GM23338 (cell line): ENCODE measurements at regions not wholly inside any gene's neighbourhood (a gene's known extent, or its start where the extent isn't known, plus 50 kb on each side); places are given as distances from the start of the nearest gene placed in this dataset.

ENCODE experiments used
- ATAC-seq: fragments of 200-7000 bp; cut with Tn5 transposase; 3 replicates; pipeline ENCODE4 v1.9.1; 2020
- DNase-seq: peaks from one replicate; pipeline ENCODE4 v3.0.0-alpha.2; 2015; ENCODE audit warnings: low spot score
- H2AFZ ChIP-seq: fragments of 200-600 bp; sonication (generic); 2 replicates; pipeline ENCODE4 v1.8.0; 2016; ENCODE audit warnings: antibody characterized with exemption, mild to moderate bottlenecking, moderate library complexity
- H3F3A ChIP-seq: fragments of 200-600 bp; sonication (generic); replicated peaks from 2 replicates; pipeline ENCODE4 v1.8.0; 2017; ENCODE audit warnings: antibody characterized with exemption, mixed run types, low read depth
- H3K27ac ChIP-seq: fragments of 200-600 bp; sonication (generic); 2 replicates; pipeline ENCODE4 v1.6.1; 2016; ENCODE audit warnings: low read depth
- H3K27me3 ChIP-seq: fragments of 200-600 bp; sonication (generic); 2 replicates; pipeline ENCODE4 v1.8.0; 2016; ENCODE audit warnings: mild to moderate bottlenecking, mixed run types, moderate library complexity; ENCODE audit not compliant: insufficient read depth
- H3K36me3 ChIP-seq: fragments of 200-600 bp; sonication (generic); 2 replicates; pipeline ENCODE4 v1.8.0; 2016; ENCODE audit warnings: mild to moderate bottlenecking; ENCODE audit not compliant: insufficient read depth
- H3K4me1 ChIP-seq: fragments of 200-600 bp; sonication (generic); 2 replicates; pipeline ENCODE4 v1.8.0; 2016; ENCODE audit warnings: mild to moderate bottlenecking, moderate library complexity; ENCODE audit not compliant: insufficient read depth
- H3K4me2 ChIP-seq: fragments of 200-600 bp; sonication (generic); 2 replicates; pipeline ENCODE4 v1.7.1; 2017; ENCODE audit warnings: mixed run types
- H3K4me3 ChIP-seq: fragments of 200-600 bp; sonication (generic); 2 replicates; pipeline ENCODE4 v1.6.1; 2016; ENCODE audit warnings: mixed run types
- H3K79me2 ChIP-seq: fragments of 200-600 bp; sonication (generic); replicated peaks from 2 replicates; pipeline ENCODE4 v1.8.0; 2017; ENCODE audit warnings: mild to moderate bottlenecking; ENCODE audit not compliant: insufficient read depth
- H3K9me2 ChIP-seq: fragments of 200-600 bp; sonication (generic); 2 replicates; pipeline ENCODE4 v1.8.0; 2017; ENCODE audit not compliant: insufficient read depth
- H4K20me1 ChIP-seq: fragments of 200-600 bp; sonication (generic); replicated peaks from 2 replicates; pipeline ENCODE4 v1.8.0; 2017; ENCODE audit warnings: mild to moderate bottlenecking; ENCODE audit not compliant: insufficient read depth
- H3K27ac Mint-ChIP-seq: 2 replicates; pipeline ENCODE4 v1.8.0; 2020; ENCODE audit warnings: inconsistent platforms, mild to moderate bottlenecking, moderate library complexity, mixed read lengths
- H3K27me3 Mint-ChIP-seq: 3 replicates; pipeline ENCODE4 v1.8.0; 2022; ENCODE audit warnings: low read depth, mild to moderate bottlenecking, moderate library complexity, mixed read lengths, inconsistent platforms; ENCODE audit not compliant: insufficient read depth, poor library complexity
- H3K36me3 Mint-ChIP-seq: 3 replicates; pipeline ENCODE4 v1.8.0; 2021; ENCODE audit warnings: low read depth, mild to moderate bottlenecking, inconsistent platforms, moderate library complexity, mixed read lengths
- H3K4me1 Mint-ChIP-seq: 3 replicates; pipeline ENCODE4 v1.8.0; 2020; ENCODE audit warnings: mild to moderate bottlenecking, inconsistent platforms, mixed read lengths
- H3K4me3 Mint-ChIP-seq: 3 replicates; pipeline ENCODE4 v1.8.0; 2021; ENCODE audit warnings: moderate library complexity, mild to moderate bottlenecking, inconsistent platforms, mixed read lengths
- H3K9me3 Mint-ChIP-seq: 3 replicates; pipeline ENCODE4 v1.8.0; 2020; ENCODE audit warnings: moderate library complexity, mild to moderate bottlenecking, inconsistent platforms, mixed read lengths
- CREB1 ChIP-seq: fragments of 250-450 bp; sonication (Bioruptor Pico); IDR thresholded peaks from 2 replicates; pipeline ENCODE4 v1.5.0; 2020; ENCODE audit warnings: low read depth, mild to moderate bottlenecking, moderate library complexity
- CTCF ChIP-seq, 2 experiments: fragments of 200-600 bp in 1 of 2; sonication (generic) in 1 of 2; conservative IDR thresholded peaks; 2 replicates each; pipeline versions ENCODE4 v1.5.1 to v1.6.1; 2016 to 2017; ENCODE audit warnings: antibody characterized with exemption in 2 of 2, low read depth in 2 of 2, mild to moderate bottlenecking in 2 of 2, moderate library complexity in 1 of 2
- ETS1 ChIP-seq: IDR thresholded peaks from 2 replicates; pipeline ENCODE4 v1.6.1; 2016; ENCODE audit warnings: antibody characterized with exemption
- EZH2 ChIP-seq: fragments of 200-600 bp; sonication (generic); IDR thresholded peaks from one replicate; pipeline ENCODE4 v1.8.0; 2017; ENCODE audit warnings: antibody characterized with exemption, mild to moderate bottlenecking, low read depth; ENCODE audit not compliant: unreplicated experiment
- EZH2phosphoT487 ChIP-seq: fragments of 200-600 bp; sonication (generic); IDR thresholded peaks from one replicate; pipeline ENCODE4 v1.8.1; 2018; ENCODE audit warnings: antibody characterized with exemption; ENCODE audit not compliant: unreplicated experiment
- JUNB ChIP-seq: IDR thresholded peaks from one replicate; pipeline ENCODE4 v1.6.1; 2016; ENCODE audit warnings: antibody characterized with exemption; ENCODE audit not compliant: unreplicated experiment
- NANOG ChIP-seq: IDR thresholded peaks from 2 replicates; pipeline ENCODE4 v1.6.1; 2016; ENCODE audit warnings: antibody characterized with exemption, borderline replicate concordance
- POLR2AphosphoS5 ChIP-seq: IDR thresholded peaks from 2 replicates; pipeline ENCODE4 v1.6.1; 2016; ENCODE audit warnings: antibody characterized with exemption, low read depth
- REST ChIP-seq: IDR thresholded peaks from one replicate; pipeline ENCODE4 v1.6.1; 2018; ENCODE audit warnings: antibody characterized with exemption; ENCODE audit not compliant: unreplicated experiment
- STAT1 ChIP-seq: IDR thresholded peaks from one replicate; pipeline ENCODE4 v1.6.1; 2016; ENCODE audit warnings: antibody characterized with exemption; ENCODE audit not compliant: unreplicated experiment
- ZNF114 ChIP-seq: fragments of 250-450 bp; sonication (Bioruptor Pico); IDR thresholded peaks from 2 replicates; pipeline ENCODE4 v1.5.0; 2020; ENCODE audit warnings: mild to moderate bottlenecking, moderate library complexity
- ZNF331 ChIP-seq: fragments of 250-450 bp; sonication (Bioruptor Pico); IDR thresholded peaks from 2 replicates; pipeline ENCODE4 v1.5.0; 2020; ENCODE audit warnings: low read depth, mild to moderate bottlenecking, moderate library complexity

- TF ChIP-seq CTCF (conservative IDR thresholded peaks at IDR 0.05; ENCODE audit: low read depth in 2 of 2) (no peak), ZNF114 (CRISPR knock-in tag) (no peak), EZH2phosphoT487 (no peak), POLR2AphosphoS5 (no peak), ZNF331 (CRISPR knock-in tag) (no peak), ETS1 (no peak)
Observed at GRCh38 chr7:106339513-106340246, 54.9 kb upstream of the NAMPT start (continued).

- no peak for ATAC-seq
- Histone ChIP-seq H3K36me3 (no peaks in the 10 kb centered on the region), H3K9me2 (no peaks in the 10 kb centered on the region), H4K20me1 (no peaks in the 10 kb centered on the region), H3K4me3 (no peak overlapping the region), H3K79me2 (no peaks in the 10 kb centered on the region), H3K27me3 (no peaks in the 10 kb centered on the region), H3F3A (no peaks in the 10 kb centered on the region), H3K27ac (no peak overlapping the region), H2AFZ (no peak overlapping the region), H3K4me1 (no peaks in the 10 kb centered on the region), H3K4me2 (no peak overlapping the region)
- peaks cover 34% of the 10 kb centered on the region for H3K36me3 Mint-ChIP-seq
- no peaks in the 10 kb centered on the region for H3K4me1 Mint-ChIP-seq
- H3K27ac Mint-ChIP-seq, result no peak overlapping the region
- no peak for DNase-seq
- no peaks in the 10 kb centered on the region for H3K27me3 Mint-ChIP-seq
- H3K4me3 Mint-ChIP-seq, result no peak overlapping the region
- peaks cover 62% of the 10 kb centered on the region for H3K9me3 Mint-ChIP-seq
- no peak for TF ChIP-seq CREB1 (CRISPR knock-in tag)
- no peak for TF ChIP-seq REST
- TF ChIP-seq CTCF (conservative IDR thresholded peaks at IDR 0.05; ENCODE audit: low read depth in 2 of 2), result no peak
- TF ChIP-seq POLR2AphosphoS5, result no peak
- TF ChIP-seq EZH2, result no peak
- no peak for TF ChIP-seq ZNF114 (CRISPR knock-in tag)
- no peak for TF ChIP-seq EZH2phosphoT487
- no peak for TF ChIP-seq STAT1
- TF ChIP-seq JUNB, result no peak
- TF ChIP-seq NANOG, result no peak
Observed at GRCh38 chr7:106337754-106338153, 53.0 kb upstream of the NAMPT start.
